Calu3 (cell line): ENCODE measurements at regions not wholly inside any gene's neighbourhood (a gene's known extent, or its start where the extent isn't known, plus 50 kb on each side); places are given as distances from the start of the nearest gene placed in this dataset.

Source experiments
- BruUV-seq: library from RNA; stranded (reverse); fragments of 400-500 nt; replicated peaks from 2 replicates; lab custom pipeline; 2021; lab: Mats Ljungman, UMichigan
- CTCF ChIA-PET: fragments of 300-600 bp; sonication (Branson Sonifier 250); formaldehyde crosslinking; loops from one replicate; lab custom pipeline; 2022; ENCODE audit warnings: antibody characterized with exemption; lab: Charles Lee
- DNase-seq: peaks from one replicate; pipeline ENCODE4 v3.0.0; 2022
- H3K27ac Mint-ChIP-seq: one replicate; pipeline ENCODE4 v1.8.0; 2022; ENCODE audit warnings: mixed read lengths; ENCODE audit not compliant: unreplicated experiment
- H3K27me3 Mint-ChIP-seq: one replicate; pipeline ENCODE4 v1.8.0; 2022; ENCODE audit warnings: mixed read lengths; ENCODE audit not compliant: unreplicated experiment
- H3K36me3 Mint-ChIP-seq: one replicate; pipeline ENCODE4 v1.8.0; 2022; ENCODE audit warnings: mild to moderate bottlenecking, moderate library complexity, mixed read lengths; ENCODE audit not compliant: insufficient read depth, unreplicated experiment
- H3K4me1 Mint-ChIP-seq: one replicate; pipeline ENCODE4 v1.8.0; 2022; ENCODE audit warnings: mild to moderate bottlenecking, low read depth, mixed read lengths; ENCODE audit not compliant: unreplicated experiment
- H3K4me3 Mint-ChIP-seq: one replicate; pipeline ENCODE4 v1.8.0; 2022; ENCODE audit warnings: mild to moderate bottlenecking, low read depth, moderate library complexity, mixed read lengths; ENCODE audit not compliant: unreplicated experiment
- H3K9me3 Mint-ChIP-seq: one replicate; pipeline ENCODE4 v1.8.0; 2022; ENCODE audit warnings: low read depth, mixed read lengths; ENCODE audit not compliant: unreplicated experiment
- CTCF ChIP-seq: fragments of 200-600 bp; IDR thresholded peaks from one replicate; pipeline ENCODE4 v1.8.0; 2022; ENCODE audit warnings: antibody characterized with exemption; ENCODE audit not compliant: unreplicated experiment
- intact Hi-C: fragments of 100-400 bp; cut with micrococcal nuclease; formaldehyde crosslinking; loops from one replicate; pipeline ENCODE4 v1.10.0; 2022; ENCODE audit not compliant: unreplicated experiment

GRCh38 chr20:59499863-59500262 is 104.5 kb upstream of the PHACTR3 start:
- BruUV-seq = no TSS peak
- Mint-ChIP-seq H3K9me3 (peaks cover 6% of the 10 kb centered on the region), H3K4me1 (no peaks in the 10 kb centered on the region), H3K36me3 (no peaks in the 10 kb centered on the region), H3K27ac (no peak overlapping the region), H3K4me3 (no peak overlapping the region), H3K27me3 (peaks cover 99% of the 10 kb centered on the region)
- no peak for DNase-seq
- CTCF ChIA-PET = no interaction called here
- intact Hi-C loops = no loop called here
- no peak for TF ChIP-seq CTCF

- CTCF ChIA-PET = no interaction called here
- BruUV-seq = no TSS peak
- peaks cover 2% of the 10 kb centered on the region for H3K9me3 Mint-ChIP-seq
- H3K4me1 Mint-ChIP-seq = no peaks in the 10 kb centered on the region
- no peak overlapping the region for H3K4me3 Mint-ChIP-seq
- TF ChIP-seq CTCF = no peak
- no peaks in the 10 kb centered on the region for H3K36me3 Mint-ChIP-seq
- intact Hi-C loops = no loop called here
- H3K27me3 Mint-ChIP-seq = peaks cover 63% of the 10 kb centered on the region
- no peak overlapping the region for H3K27ac Mint-ChIP-seq
- DNase-seq = no peak
These were observed 95.6 kb upstream of the PHACTR3 start for GRCh38 chr20:59508729-59509128.

- Mint-ChIP-seq H3K36me3 (peaks cover 4% of the 10 kb centered on the region), H3K27ac (no peak overlapping the region), H3K27me3 (peaks cover 80% of the 10 kb centered on the region), H3K4me1 (no peaks in the 10 kb centered on the region), H3K9me3 (no peaks in the 10 kb centered on the region), H3K4me3 (no peak overlapping the region)
- no peak for TF ChIP-seq CTCF
- no peak for DNase-seq
- no TSS peak for BruUV-seq
- intact Hi-C loops = no loop called here
- CTCF ChIA-PET = no interaction called here
These were observed 91.7 kb upstream of the PHACTR3 start for GRCh38 chr20:59512651-59513050.

- DNase-seq = no peak
These were observed 89.8 kb upstream of the PHACTR3 start for GRCh38 chr20:59514554-59514953.

More at GRCh38 chr20:59514554-59514953, 89.8 kb upstream of the PHACTR3 start:
- no peak overlapping the region for H3K27ac Mint-ChIP-seq
- CTCF ChIA-PET = interaction anchor here (0.9 to 1.3 kb wide), 3 partner anchors 12 to 83 kb away, joined by 3 read pairs; no protein-coding TSS in a partner anchor
- intact Hi-C loops = no loop called here
- peaks cover 4% of the 10 kb centered on the region for H3K36me3 Mint-ChIP-seq
- H3K4me1 Mint-ChIP-seq = no peaks in the 10 kb centered on the region
- no peak for TF ChIP-seq CTCF
- no TSS peak for BruUV-seq
- no peaks in the 10 kb centered on the region for H3K9me3 Mint-ChIP-seq
- no peak overlapping the region for H3K4me3 Mint-ChIP-seq
- H3K27me3 Mint-ChIP-seq = peaks cover 99% of the 10 kb centered on the region
